Neutrophil (primary cell): ENCODE measurements at regions not wholly inside any gene's neighbourhood (a gene's known extent, or its start where the extent isn't known, plus 50 kb on each side); places are given as distances from the start of the nearest gene placed in this dataset.
"Not testable (repeated sequence)": the region's sequence is repeated elsewhere in the genome, so short reads cannot be mapped to it uniquely, and the experiment has no call there.

Experiments used
- H3K27ac ChIP-seq: fragments of 200-600 bp; sonication (generic); 2 replicates; pipeline ENCODE4 v1.5.1; 2016; ENCODE audit warnings: mild to moderate bottlenecking, moderate library complexity
- H3K27me3 ChIP-seq: fragments of 200-600 bp; sonication (generic); 2 replicates; pipeline ENCODE4 v1.6.0; 2016; ENCODE audit warnings: mild to moderate bottlenecking
- H3K36me3 ChIP-seq: fragments of 200-600 bp; sonication (generic); 2 replicates; pipeline ENCODE4 v1.5.1; 2017
- H3K4me1 ChIP-seq, 2 experiments: fragments of 200-600 bp in 1 of 2; sonication (generic) in 1 of 2; 1 replicate in 1 of 2; 2 replicates in 1 of 2; pipeline versions ENCODE4 v1.5.1 to v1.6.1; 2013 to 2016; ENCODE audit warnings: low read depth in 1 of 2, low read length in 1 of 2, mild to moderate bottlenecking in 1 of 2, moderate library complexity in 1 of 2; ENCODE audit not compliant: control insufficient read depth in 1 of 2, insufficient read depth in 1 of 2
- H3K4me3 ChIP-seq, 2 experiments: fragments of 200-600 bp in 1 of 2; sonication (generic) in 1 of 2; 1 replicate in 1 of 2; 2 replicates in 1 of 2; pipeline ENCODE4 v1.5.1; 2013 to 2016; ENCODE audit warnings: low read depth in 1 of 2, low read length in 1 of 2, mild to moderate bottlenecking in 1 of 2, moderate library complexity in 1 of 2
- H3K9me3 ChIP-seq: fragments of 200-600 bp; sonication (generic); 2 replicates; pipeline ENCODE4 v1.5.1; 2016
- CTCF ChIP-seq: fragments of 200-600 bp; sonication (generic); IDR thresholded peaks from 2 replicates; pipeline ENCODE4 v1.5.1; 2016; ENCODE audit warnings: antibody characterized with exemption

- Histone ChIP-seq H3K36me3 (no peaks in the 10 kb centered on the region), H3K9me3 (no peaks in the 10 kb centered on the region), H3K27me3 (no peaks in the 10 kb centered on the region), H3K4me3 (no peak overlapping the region), H3K27ac (no peak overlapping the region), H3K4me1 (no peaks in the 10 kb centered on the region)
- no peak for TF ChIP-seq CTCF
Measured at GRCh38 chr9:106156465-106156864, 462.1 kb downstream of the TMEM38B start.

GRCh38 chr9:106172265-106172664, 477.9 kb downstream of the TMEM38B start:
- no peak for TF ChIP-seq CTCF
- Histone ChIP-seq H3K4me1 (no peaks in the 10 kb centered on the region), H3K27ac (no peak overlapping the region), H3K9me3 (no peaks in the 10 kb centered on the region), H3K36me3 (no peaks in the 10 kb centered on the region), H3K4me3 (no peak overlapping the region), H3K27me3 (no peaks in the 10 kb centered on the region)

- Histone ChIP-seq H3K27ac (no peak overlapping the region), H3K27me3 (no peaks in the 10 kb centered on the region)
- no peak for TF ChIP-seq CTCF
Measured at GRCh38 chr9:106174346-106174745, 480.0 kb downstream of the TMEM38B start.

GRCh38 chr9:106177216-106177615, 482.9 kb downstream of the TMEM38B start:
- TF ChIP-seq CTCF = no peak
- Histone ChIP-seq H3K4me3 (no peak overlapping the region), H3K27me3 (no peaks in the 10 kb centered on the region), H3K9me3 (no peaks in the 10 kb centered on the region), H3K36me3 (no peaks in the 10 kb centered on the region), H3K27ac (no peak overlapping the region), H3K4me1 (no peaks in the 10 kb centered on the region)

More at GRCh38 chr9:106174346-106174745, 480.0 kb downstream of the TMEM38B start:
- no peaks in the 10 kb centered on the region for H3K36me3 ChIP-seq
- no peak overlapping the region for H3K4me3 ChIP-seq
- H3K4me1 ChIP-seq = no peaks in the 10 kb centered on the region
- H3K9me3 ChIP-seq = no peaks in the 10 kb centered on the region

- Histone ChIP-seq H3K4me1 (no peaks in the 10 kb centered on the region), H3K9me3 (no peaks in the 10 kb centered on the region), H3K36me3 (no peaks in the 10 kb centered on the region), H3K27ac (no peak overlapping the region), H3K4me3 (no peak overlapping the region), H3K27me3 (no peaks in the 10 kb centered on the region)
- TF ChIP-seq CTCF = no peak
Measured at GRCh38 chr9:106179191-106179590, 484.9 kb downstream of the TMEM38B start.

GRCh38 chr9:106203815-106204516, 509.6 kb downstream of the TMEM38B start:
- H3K36me3 ChIP-seq, H3K9me3 ChIP-seq, H3K4me3 ChIP-seq, H3K27ac ChIP-seq, H3K27me3 ChIP-seq, H3K4me1 ChIP-seq: not testable (repeated sequence)
